ENCODE measurements at regions not wholly inside any gene's neighbourhood (a gene's known extent, or its start where the extent isn't known, plus 50 kb on each side); places are given as distances from the start of the nearest gene placed in this dataset.

GRCh38 chr3:110910346-110910955 is 161.2 kb upstream of the NECTIN3 start:
- Histone ChIP-seq H4K91ac (ENCODE audit: insufficient read length, low read depth, low read length) (no peak overlapping the region), H2BK20ac (ENCODE audit: low read depth, low read length, poor library complexity, severe bottlenecking) (no peak overlapping the region), H3K27ac (ENCODE audit: insufficient read length, low read depth, low read length) (no peak overlapping the region), H2BK15ac (ENCODE audit: low read depth, low read length) (no peak overlapping the region), H3T11ph (ENCODE audit: low read length) (no peak overlapping the region), H3K4ac (ENCODE audit: low read depth, low read length) (no peak overlapping the region), H2AFZ (ENCODE audit: low read length) (no peak overlapping the region), H2BK12ac (ENCODE audit: insufficient read length, low read depth, low read length) (no peak overlapping the region), H3K79me1 (ENCODE audit: insufficient read depth, low read depth, low read length, poor library complexity, severe bottlenecking) (no peaks in the 10 kb centered on the region), H3K56ac (ENCODE audit: insufficient read length, low read depth, low read length) (no peak overlapping the region), H3K14ac (ENCODE audit: insufficient read depth, low read length) (no peak overlapping the region), H3K79me2 (ENCODE audit: insufficient read depth, low read length) (no peaks in the 10 kb centered on the region), H4K5ac (ENCODE audit: insufficient read length, low read depth, low read length) (no peak overlapping the region), H4K20me1 (ENCODE audit: control insufficient read depth, insufficient read depth, insufficient read length) (no peaks in the 10 kb centered on the region), H3K9ac (ENCODE audit: extremely low read depth, insufficient read length, low read length) (no peak overlapping the region), H3K4me1 (ENCODE audit: insufficient read depth, low read length) (no peaks in the 10 kb centered on the region; the same call in 1 of the 2 replicates), H3K18ac (ENCODE audit: insufficient read length, low read depth, low read length) (no peak overlapping the region), H2BK5ac (ENCODE audit: insufficient read length, low read length) (no peak overlapping the region), H3K23ac (ENCODE audit: insufficient read length, low read depth, low read length) (no peak overlapping the region), H2AK5ac (ENCODE audit: insufficient read length, low read length) (no peak overlapping the region), H4K8ac (replicated peaks; ENCODE audit: insufficient read length, low read depth, low read length) (no peak overlapping the region), H3K4me2 (ENCODE audit: insufficient read depth, insufficient read length, low read length) (no peak overlapping the region), H2BK120ac (ENCODE audit: low read depth, low read length, poor library complexity, severe bottlenecking) (no peak overlapping the region), H3K9me3 (ENCODE audit: control insufficient read depth, low read depth, low read length) (no peaks in the 10 kb centered on the region), H3K27me3 (ENCODE audit: insufficient read depth, low read length) (no peaks in the 10 kb centered on the region), H3K23me2 (ENCODE audit: insufficient read length, low read depth, low read length, poor library complexity, severe bottlenecking) (no peaks in the 10 kb centered on the region)
- DNase-seq: no peak
- H3K9me3 Mint-ChIP-seq: peaks cover 9 to 13% of the 10 kb centered on the region in 2 experiments
- no peak overlapping the region for H3K27ac Mint-ChIP-seq
- H3K4me3 Mint-ChIP-seq: no peak overlapping the region
- H3K36me3 Mint-ChIP-seq (ENCODE audit: insufficient read depth in 1 of 3, low read depth in 3 of 3): peaks cover 0 to 9% (median 3%) of the 10 kb centered on the region in 3 experiments; a peak in 6 of 7 replicates
- no CpG with 5 or more reads among the region's 4 CpGs for WGBS (ENCODE audit: extremely low coverage, insufficient read length, low lambda C conversion rate)
- H3K27me3 Mint-ChIP-seq (ENCODE audit: low read depth): no peaks in the 10 kb centered on the region
- TF ChIP-seq, protein P1, sequence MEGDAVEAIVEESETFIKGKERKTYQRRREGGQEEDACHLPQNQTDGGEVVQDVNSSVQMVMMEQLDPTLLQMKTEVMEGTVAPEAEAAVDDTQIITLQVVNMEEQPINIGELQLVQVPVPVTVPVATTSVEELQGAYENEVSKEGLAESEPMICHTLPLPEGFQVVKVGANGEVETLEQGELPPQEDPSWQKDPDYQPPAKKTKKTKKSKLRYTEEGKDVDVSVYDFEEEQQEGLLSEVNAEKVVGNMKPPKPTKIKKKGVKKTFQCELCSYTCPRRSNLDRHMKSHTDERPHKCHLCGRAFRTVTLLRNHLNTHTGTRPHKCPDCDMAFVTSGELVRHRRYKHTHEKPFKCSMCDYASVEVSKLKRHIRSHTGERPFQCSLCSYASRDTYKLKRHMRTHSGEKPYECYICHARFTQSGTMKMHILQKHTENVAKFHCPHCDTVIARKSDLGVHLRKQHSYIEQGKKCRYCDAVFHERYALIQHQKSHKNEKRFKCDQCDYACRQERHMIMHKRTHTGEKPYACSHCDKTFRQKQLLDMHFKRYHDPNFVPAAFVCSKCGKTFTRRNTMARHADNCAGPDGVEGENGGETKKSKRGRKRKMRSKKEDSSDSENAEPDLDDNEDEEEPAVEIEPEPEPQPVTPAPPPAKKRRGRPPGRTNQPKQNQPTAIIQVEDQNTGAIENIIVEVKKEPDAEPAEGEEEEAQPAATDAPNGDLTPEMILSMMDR (conservative IDR thresholded peaks at IDR 0.05): no peak
- H3K4me1 Mint-ChIP-seq: peaks cover 11 to 17% of the 10 kb centered on the region in 2 experiments

Data from H9 (cell line).